ENCODE measurements at regions not wholly inside any gene's neighbourhood (a gene's known extent, or its start where the extent isn't known, plus 50 kb on each side); places are given as distances from the start of the nearest gene placed in this dataset.

GRCh38 chr6:168979254-168979653, 274.4 kb downstream of the THBS2 start:
- ChIA-PET POLR2A (no interaction called here), CTCF (no interaction called here)
- no peak overlapping the region for H3K27ac Mint-ChIP-seq
- H3K36me3 Mint-ChIP-seq (ENCODE audit: low read depth), result no peaks in the 10 kb centered on the region
- H3K27me3 Mint-ChIP-seq, result peaks cover 2% of the 10 kb centered on the region
- DNase-seq (no peak), ATAC-seq (ENCODE audit: low read depth) (no peak)
- peaks cover 22% of the 10 kb centered on the region for H3K9me3 Mint-ChIP-seq
- TF ChIP-seq, protein P1, sequence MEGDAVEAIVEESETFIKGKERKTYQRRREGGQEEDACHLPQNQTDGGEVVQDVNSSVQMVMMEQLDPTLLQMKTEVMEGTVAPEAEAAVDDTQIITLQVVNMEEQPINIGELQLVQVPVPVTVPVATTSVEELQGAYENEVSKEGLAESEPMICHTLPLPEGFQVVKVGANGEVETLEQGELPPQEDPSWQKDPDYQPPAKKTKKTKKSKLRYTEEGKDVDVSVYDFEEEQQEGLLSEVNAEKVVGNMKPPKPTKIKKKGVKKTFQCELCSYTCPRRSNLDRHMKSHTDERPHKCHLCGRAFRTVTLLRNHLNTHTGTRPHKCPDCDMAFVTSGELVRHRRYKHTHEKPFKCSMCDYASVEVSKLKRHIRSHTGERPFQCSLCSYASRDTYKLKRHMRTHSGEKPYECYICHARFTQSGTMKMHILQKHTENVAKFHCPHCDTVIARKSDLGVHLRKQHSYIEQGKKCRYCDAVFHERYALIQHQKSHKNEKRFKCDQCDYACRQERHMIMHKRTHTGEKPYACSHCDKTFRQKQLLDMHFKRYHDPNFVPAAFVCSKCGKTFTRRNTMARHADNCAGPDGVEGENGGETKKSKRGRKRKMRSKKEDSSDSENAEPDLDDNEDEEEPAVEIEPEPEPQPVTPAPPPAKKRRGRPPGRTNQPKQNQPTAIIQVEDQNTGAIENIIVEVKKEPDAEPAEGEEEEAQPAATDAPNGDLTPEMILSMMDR (IDR thresholded peaks at IDR 0.05), result no peak
- intact Hi-C loops (cut with micrococcal nuclease), result no loop called here
- H3K4me1 Mint-ChIP-seq, result no peaks in the 10 kb centered on the region
- no peak overlapping the region for H3K4me3 Mint-ChIP-seq

GRCh38 chr6:168972128-168972527, 281.5 kb downstream of the THBS2 start:
- Mint-ChIP-seq H3K9me3 (no peaks in the 10 kb centered on the region), H3K36me3 (ENCODE audit: low read depth) (no peaks in the 10 kb centered on the region), H3K27me3 (peaks cover 8% of the 10 kb centered on the region), H3K4me3 (no peak overlapping the region), H3K27ac (no peak overlapping the region), H3K4me1 (no peaks in the 10 kb centered on the region)
- TF ChIP-seq, protein P1 (IDR thresholded peaks at IDR 0.05), result no peak
- ATAC-seq (ENCODE audit: low read depth) (no peak), DNase-seq (no peak)
- ChIA-PET POLR2A (no interaction called here), CTCF (no interaction called here)
- intact Hi-C loops (cut with micrococcal nuclease), result no loop called here

- CTCF ChIA-PET, result no interaction called here
- intact Hi-C loops (cut with micrococcal nuclease), result no loop called here
- Mint-ChIP-seq H3K36me3 (ENCODE audit: low read depth) (no peaks in the 10 kb centered on the region), H3K27ac (no peak overlapping the region), H3K4me1 (no peaks in the 10 kb centered on the region), H3K4me3 (no peak overlapping the region), H3K27me3 (peaks cover 8% of the 10 kb centered on the region), H3K9me3 (no peaks in the 10 kb centered on the region)
- POLR2A ChIA-PET, result no interaction called here
- ATAC-seq (ENCODE audit: low read depth) (no peak), DNase-seq (no peak)
- TF ChIP-seq, protein P1 (IDR thresholded peaks at IDR 0.05), result no peak
Observed at GRCh38 chr6:168971549-168971948, 282.1 kb downstream of the THBS2 start.

DNA sequence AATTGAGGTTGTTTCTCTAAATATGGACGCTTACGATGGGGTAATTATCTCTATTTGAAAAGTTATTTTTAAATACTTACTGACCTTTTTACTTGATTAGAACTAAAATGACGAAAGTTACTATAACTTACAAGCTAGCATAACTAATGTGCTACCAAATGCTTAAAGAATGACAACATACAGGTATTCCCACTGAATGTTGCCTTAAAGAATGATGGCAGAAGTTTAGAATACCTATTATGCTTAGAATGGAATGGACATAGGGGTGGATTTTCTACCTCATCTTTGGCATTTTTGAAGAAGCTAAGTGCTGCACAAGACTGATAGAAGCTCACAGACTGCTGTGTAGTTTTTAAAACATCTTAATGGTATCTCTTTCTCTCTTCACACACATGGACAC, 284.8 kb downstream of the THBS2 start:
- TF ChIP-seq, protein P1 (IDR thresholded peaks at IDR 0.05), result no peak
- Mint-ChIP-seq H3K9me3 (peaks cover 2% of the 10 kb centered on the region), H3K36me3 (ENCODE audit: low read depth) (no peaks in the 10 kb centered on the region), H3K4me3 (no peak overlapping the region), H3K27me3 (peaks cover 12% of the 10 kb centered on the region), H3K4me1 (no peaks in the 10 kb centered on the region), H3K27ac (no peak overlapping the region)
- ChIA-PET CTCF (no interaction called here), POLR2A (no interaction called here)
- DNase-seq (no peak), ATAC-seq (ENCODE audit: low read depth) (no peak)
- intact Hi-C loops (cut with micrococcal nuclease), result no loop called here

DNA sequence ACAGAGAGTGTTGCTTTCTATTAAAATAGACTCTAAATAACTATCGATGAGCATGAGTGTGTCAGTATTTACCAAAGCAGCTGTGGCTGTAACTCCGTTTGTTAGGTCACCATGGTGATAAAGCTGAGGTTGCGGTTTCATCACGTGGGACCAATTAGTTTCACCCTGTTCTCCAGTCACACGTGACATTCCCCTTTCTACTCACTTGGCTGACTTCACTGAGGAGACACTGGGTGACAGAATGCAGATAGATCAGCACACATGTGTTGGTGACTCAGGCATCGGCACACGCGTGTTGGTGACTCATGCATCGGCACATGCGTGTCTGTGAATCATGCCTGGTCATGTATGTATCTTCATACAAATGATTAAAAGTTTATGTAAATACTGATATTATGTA, 285.4 kb downstream of the THBS2 start:
- CTCF ChIA-PET, result no interaction called here
- POLR2A ChIA-PET, result no interaction called here
- TF ChIP-seq, protein P1 (IDR thresholded peaks at IDR 0.05), result no peak
- DNase-seq (no peak), ATAC-seq (ENCODE audit: low read depth) (no peak)
- H3K4me3 Mint-ChIP-seq, result no peak overlapping the region
- H3K36me3 Mint-ChIP-seq (ENCODE audit: low read depth), result no peaks in the 10 kb centered on the region
- peaks cover 2% of the 10 kb centered on the region for H3K9me3 Mint-ChIP-seq
- intact Hi-C loops (cut with micrococcal nuclease), result no loop called here
- H3K4me1 Mint-ChIP-seq, result no peaks in the 10 kb centered on the region
- H3K27me3 Mint-ChIP-seq, result peaks cover 14% of the 10 kb centered on the region
- H3K27ac Mint-ChIP-seq, result no peak overlapping the region
